NCI-H226 (cell line): ENCODE measurements at regions not wholly inside any gene's neighbourhood (a gene's known extent, or its start where the extent isn't known, plus 50 kb on each side); places are given as distances from the start of the nearest gene placed in this dataset.

Experiments
- DNase-seq: peaks from one replicate; pipeline ENCODE4 v3.0.0-alpha.2; 2015

DNA sequence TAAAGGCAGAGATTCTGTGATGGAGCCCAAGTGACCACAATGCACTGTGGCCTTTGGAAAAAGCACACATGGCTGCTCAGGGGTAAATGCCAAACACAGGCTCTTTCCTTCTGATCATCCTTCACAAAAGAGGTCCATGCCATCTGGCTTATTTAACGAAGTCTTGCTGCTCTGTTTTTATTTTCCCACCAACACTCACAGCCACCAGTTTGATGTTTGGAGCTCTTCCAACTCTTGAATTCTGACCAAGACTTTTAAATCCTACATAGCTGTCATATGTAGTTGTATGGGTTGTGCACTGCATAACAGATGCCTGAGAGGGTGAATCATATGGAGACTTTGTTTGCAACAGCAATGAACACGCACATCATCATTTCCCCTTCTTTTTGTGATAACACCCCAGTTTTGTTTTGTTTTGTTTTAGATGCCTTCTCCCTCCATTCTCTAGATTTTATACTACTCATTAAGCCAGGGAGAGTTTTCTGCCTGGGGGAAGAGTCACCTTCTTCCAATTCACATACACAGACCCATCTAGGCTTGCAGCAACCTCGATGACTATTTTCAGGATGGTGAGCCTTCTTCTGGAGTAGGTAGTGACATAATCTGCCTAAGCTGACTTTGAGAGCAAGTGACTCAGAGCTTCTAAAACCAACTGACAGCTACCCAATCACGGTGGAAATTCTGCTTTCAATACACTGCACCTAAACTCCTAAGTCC, 145.2 kb upstream of the WSCD2 start:
- no peak for DNase-seq

DNA sequence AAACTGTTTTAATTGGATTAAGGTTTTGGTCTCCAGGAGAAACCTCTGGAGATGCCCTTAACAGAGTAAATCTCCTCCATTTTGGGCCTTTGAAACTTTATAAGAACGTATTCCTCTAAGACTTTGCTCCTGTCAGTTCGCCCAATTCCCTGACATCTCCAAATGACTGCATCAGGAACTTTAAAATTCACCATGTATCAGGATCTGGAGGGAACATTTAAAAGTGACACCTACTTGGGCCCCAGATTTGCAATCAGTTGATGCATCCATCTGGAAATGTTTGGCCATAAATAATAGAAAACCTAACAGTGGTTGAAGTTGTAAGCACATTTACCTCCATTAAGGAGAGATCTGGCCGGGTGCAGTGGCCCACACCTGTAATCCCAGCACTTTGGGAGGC, 144.1 kb upstream of the WSCD2 start:
- DNase-seq, result no peak

DNA sequence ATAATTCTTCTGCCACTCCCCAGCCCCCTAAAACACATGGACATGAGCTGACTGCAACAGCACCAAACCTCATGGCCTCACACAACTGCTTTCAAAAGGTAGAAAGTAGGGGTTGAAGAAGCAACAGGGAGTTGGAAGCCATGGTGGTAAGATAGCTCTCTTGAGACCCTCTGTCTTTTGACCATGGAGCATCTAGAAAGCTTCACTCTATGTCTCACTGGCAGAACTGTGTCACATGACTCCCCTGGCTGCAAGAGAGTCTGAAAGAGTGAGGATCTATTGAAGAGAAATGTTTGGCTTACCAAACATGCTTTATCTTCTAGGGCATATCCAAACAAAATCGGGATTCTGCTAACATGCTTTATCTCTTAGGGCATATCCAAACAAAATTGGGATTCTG, 142.9 kb upstream of the WSCD2 start:
- no peak for DNase-seq

DNA sequence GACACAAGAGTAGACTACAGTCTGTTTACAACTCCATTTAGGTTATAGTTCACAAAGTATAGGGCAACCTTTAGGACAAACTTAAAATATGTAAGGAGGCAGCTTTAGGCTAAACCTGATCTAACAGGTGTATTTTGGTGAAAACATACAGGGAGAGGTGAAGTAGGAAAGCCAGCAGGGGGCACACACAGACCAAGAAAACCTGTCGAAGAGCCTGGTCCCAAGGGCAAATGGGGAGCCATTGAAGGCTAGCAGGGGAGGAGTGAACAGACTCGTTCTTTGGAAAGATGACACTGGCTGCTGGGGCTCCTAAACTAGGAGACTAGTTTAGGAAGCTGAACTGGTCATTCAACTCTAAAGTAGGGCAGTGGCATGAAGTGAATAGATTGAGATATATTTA, 138.8 kb upstream of the WSCD2 start:
- peak; percentile 2 for DNase-seq

DNA sequence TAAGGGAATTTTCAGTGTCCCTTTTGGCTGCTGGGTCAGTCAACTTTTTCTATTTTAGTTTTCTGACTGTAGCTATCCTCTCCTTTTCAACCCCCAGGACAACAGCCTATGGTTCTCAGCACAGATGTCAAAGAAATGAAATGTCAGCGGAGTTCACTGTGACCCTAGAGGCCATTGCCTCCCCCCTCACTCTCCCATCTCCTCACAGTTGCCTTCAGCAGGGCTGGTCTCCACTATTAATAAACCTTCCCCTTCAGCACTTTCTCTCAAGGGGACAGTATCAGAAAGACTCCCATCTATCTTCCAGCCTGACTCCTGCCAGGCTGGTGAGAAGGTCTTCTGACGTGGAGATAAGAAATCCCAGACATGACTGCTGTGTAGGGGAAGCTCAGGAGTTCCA, 137.1 kb upstream of the WSCD2 start:
- DNase-seq, result no peak

DNA sequence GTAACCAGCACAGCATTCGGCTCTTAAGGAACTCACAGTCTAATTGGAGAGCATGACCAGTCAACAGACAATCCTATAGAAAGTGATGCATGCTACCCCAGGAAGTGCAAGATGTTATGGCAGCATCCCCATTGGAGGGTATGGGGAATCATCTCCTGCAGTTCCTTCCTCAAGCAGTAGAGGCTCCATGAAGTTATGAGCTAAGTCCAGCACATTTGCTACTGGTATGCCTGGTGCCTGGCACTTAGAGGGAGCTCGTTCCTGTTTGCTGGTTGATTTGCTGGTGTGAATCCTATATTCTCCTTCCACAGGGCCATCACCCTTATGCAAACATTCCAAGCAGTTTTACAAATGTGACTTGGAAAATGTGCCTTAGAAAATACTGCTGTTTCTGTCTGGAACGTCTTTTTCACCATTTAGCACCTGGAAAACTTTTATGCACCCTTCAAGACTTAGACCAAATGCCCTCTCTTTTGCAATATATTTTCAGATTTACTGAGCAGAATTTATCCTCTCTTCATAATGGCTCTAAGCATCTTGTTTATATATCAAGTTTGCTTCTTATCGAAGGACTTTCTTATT, 136.1 kb upstream of the WSCD2 start:
- DNase-seq, result peak; percentile 18

DNA sequence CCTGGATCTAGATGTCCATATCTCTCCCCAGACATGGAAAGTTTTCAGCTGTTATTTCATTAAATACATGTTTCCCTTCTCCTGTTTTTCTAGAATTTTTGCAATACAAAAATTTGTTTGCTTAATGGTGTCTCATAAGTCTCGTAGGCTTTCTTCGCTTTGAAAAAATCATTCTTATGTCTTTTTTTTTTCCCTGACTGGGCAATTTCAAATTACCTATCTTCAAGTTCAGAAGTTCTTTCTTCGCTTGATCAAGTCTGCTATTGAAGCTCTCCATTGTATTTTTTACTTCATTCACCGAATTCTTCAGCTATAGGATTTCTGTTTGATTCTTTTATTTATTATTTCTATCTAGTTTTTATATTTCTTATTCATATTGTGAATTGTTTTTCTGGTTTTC, 130.2 kb upstream of the WSCD2 start:
- no peak for DNase-seq

DNA sequence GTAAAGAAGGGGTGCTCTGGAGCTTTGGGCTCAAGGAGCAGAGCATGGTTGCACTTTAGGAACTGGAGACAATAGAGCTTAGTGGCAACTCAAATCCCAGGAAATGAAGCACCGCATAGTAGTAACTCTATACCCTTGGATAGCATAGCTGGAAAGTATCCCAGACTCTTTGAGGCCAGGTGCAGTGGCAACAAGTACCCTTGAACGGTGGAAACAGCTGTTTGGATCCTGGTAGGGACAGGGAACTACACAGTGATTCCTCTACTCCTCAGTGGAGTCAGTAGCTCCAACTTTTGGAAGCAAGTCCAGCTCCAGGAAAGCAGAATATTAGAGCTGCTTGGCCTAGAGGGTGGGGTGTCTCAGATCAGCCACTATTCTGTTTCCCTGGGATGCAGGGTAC, 129.0 kb upstream of the WSCD2 start:
- DNase-seq, result no peak

DNA sequence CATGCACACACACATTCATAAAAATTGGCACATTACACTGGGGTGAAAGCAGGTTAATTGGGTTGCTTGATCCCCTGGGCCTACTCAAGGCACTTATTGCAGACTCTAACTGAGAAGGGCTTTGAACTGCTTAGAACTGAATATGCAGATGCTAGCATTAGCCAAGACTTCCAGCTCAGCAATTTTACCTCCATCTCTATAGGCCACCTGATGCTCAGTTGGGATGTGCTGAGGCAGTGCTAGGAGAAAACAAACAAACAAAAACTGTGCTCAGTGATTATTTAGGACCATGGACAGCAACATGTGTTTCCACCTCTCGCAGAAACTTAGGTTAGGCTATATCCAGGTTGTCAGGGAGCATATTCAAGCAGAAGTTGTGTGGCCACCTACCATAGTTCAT, 124.8 kb upstream of the WSCD2 start:
- no peak for DNase-seq

DNA sequence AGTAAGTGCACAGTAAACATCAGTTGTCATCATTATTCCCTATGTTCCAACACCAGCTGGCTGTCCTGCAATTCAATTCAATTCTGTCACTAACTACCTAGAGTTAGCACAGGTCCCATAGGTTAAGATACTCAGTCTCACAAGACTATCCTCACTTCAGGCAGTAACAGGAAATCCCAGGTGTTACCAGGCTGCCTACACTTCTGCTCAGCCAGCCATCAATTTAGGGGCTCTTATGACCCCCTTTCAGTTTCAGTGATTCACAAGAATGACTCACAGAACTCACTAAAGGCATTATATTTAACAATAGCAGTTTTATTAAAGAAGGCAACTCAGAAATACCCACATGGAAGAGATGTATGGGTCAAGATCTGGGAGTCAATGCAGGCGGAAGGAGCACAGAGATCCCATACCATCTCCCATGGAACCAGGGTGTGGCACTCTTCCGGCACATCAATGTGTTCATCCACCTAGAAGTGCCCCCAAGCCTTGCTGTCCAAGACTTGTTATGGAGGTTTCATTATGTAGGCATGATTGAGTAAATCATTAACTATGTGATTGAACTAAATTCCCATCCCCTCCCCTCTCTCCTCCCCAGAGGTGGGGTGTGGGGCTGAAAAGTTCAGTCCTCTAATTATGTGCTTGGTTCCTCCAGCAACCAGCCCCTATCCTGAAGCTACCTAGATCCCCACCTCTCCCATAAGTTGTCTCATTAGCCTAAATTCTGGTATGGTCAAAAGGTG, 120.8 kb upstream of the WSCD2 start:
- DNase-seq, result no peak

DNA sequence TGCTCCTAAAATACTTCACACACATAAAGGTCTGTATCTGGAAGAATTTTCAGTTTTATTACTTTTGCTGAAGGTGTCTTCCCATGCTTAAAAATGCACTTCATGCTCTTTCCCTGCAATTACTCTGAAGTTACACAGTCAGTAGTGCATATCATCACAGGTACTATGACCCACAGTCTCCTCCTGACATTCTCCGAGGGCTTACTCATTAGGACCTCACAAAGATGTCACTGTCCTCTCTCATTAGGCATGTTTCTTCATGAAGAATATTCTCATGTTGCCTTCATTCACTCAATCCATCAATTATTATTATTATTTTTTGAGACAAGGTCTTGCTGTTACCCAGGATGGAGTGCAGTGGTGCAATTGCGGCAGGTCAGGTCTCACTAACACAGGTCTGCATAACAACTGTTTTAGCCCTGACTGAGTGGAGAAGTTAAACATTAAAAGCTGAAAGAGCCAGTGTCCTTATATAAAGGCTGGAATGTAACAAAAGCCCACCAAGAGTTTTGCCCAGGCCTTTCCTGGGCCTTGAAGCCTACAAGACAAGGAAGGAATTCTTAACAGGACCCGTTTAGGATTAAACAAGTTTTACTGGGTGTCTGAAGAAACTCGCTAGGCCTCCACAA, 119.5 kb upstream of the WSCD2 start:
- no peak for DNase-seq

DNA sequence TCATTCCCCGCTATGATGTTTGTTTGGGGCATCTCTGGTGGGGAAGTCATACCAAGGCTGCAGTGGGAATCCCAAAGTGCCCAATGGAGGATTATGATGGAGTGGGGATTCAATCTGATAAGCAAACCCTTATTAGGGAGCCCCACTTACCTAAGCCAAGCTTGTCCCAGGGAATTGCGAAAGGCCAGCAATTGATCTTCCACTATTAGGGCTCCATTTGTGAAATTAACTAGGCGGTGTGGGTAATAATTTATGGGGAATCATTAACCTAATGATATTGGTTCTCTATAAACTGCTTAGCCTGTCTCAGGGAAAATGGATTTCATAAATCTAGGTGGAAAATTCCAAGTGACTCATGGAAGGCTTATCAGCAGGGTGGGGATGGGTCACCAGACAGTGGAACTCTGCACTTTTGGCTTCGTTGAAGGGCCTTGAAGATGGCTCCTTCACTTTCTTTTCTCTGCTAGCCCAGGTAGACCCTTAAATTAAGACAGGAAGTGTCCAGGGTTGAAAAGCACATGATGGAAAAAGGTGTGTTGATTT, 113.0 kb upstream of the WSCD2 start:
- no peak for DNase-seq

DNA sequence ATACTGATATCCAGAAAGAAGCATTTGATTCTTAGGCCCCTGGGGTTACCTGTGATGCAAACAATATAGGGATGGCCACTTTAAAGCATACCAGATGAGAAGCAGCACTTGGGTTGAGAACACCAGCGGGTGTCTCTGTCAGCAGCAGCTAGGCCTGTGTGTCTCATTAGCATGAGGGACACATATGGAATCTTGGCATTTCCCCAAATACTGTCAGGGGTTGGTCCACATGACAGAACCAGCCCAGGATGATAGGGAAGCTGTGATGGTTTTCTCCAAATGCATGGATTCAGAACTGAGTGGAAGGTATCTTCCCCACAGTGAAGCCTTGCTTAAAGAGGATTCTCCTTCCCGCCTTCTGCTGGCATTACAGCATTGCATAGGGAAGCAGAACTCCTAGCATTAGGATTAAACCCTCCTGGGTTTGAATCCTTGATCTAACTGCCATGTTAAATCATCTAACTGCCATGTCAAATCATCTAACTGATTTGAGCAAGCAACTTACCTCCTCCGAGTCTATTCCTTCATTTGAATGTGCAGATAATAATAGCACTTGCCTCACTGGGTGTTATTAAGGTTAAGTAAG, 111.5 kb upstream of the WSCD2 start:
- no peak for DNase-seq

DNA sequence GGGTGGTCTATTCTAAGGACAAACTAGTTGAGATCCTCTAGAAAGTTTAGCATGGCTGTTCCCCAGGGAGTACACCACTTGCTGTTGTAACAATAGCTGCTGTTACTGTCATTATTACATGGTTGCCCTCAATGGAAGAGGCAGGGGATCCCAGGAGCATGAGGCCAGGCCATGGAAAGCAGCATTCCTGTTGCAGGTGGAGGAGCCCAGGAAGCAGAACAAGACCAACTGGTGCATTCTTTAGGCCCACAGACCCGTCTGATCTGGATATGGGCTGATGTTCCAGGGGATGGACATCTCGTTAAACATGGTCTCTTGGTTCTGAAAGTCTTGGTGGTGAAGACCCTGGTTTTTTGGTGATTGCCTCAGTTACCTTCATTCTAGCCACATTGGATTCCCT, 109.2 kb upstream of the WSCD2 start:
- DNase-seq, result no peak

DNA sequence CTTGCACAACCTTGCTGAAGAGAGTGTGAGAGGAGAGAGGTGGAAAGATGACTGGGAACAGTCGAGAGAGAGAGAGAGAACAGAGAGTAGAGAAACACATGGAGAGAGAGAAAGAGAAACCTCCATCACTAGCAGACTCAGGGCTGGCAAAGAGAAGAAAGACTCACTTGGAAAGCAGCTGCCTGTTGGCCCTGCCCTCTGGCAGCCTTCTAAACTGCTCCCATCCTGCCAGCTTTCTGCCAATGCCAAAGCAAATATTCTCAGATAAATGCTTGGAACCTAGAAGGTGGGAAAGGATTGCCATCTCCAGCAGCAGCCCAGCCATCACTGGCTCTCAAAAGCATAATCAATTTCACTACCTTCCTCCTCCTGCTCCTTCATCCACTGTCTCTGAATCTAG, 107.9 kb upstream of the WSCD2 start:
- DNase-seq, result no peak

DNA sequence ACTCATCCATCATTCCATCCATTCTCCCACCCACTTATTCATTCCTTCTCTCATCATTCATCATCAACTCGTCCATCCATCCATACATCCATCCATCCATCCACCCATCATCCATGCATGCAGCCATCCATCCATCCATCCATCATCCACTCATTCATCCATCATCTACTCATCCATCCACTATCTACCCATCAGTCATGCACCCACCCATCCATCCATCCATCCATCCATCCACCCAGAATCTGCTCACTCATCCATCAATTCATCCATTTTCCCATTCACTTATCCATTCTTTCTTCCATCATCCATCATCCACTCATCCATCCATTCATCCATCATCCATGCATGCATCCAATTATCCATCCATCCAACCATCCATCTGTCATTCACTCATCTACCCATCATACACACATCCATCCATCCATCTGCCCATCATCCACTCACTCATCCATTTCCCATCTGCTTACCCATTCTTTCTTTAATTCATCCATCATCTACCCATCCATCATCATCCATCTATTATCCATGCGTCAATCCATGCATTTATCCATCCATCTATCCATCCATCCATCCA, 107.1 kb upstream of the WSCD2 start:
- DNase-seq, result no peak

DNA sequence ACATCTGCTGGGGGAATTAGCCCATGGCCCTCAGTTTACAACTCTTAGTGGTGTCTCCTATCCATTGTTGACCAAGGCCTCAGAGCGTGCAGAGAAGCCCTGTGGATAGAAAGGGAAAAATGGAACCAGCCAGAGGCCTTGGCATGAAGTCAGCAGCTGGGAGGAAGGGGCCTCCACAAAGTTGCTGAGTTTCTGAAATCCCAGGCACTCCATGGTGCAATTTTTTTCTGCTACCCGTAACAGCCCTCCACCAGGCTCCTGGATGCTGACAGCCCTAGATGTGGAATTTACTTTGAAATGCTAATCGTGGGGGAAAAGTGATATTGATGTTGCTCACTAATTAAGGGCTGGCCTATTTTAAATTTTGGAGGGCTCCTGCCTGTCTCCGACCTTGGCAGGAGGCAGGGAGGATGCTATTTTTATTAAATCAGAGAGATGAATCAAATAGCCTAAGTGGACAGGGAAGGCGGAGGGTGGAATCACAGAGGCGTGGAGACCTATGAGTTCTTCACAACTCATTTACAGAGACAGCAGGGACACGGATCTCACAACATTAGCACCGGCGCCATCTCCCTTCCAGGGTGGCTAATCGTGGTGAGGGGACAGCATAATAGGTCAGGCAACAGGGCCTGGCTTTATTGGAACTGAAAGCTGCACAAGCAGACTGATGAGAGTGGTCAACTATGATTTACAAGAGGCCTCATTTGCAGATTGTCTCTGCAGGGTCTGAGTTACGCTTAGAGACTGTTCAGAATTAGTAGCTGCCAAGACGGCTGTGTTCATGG, 99.8 kb upstream of the WSCD2 start:
- no peak for DNase-seq

DNA sequence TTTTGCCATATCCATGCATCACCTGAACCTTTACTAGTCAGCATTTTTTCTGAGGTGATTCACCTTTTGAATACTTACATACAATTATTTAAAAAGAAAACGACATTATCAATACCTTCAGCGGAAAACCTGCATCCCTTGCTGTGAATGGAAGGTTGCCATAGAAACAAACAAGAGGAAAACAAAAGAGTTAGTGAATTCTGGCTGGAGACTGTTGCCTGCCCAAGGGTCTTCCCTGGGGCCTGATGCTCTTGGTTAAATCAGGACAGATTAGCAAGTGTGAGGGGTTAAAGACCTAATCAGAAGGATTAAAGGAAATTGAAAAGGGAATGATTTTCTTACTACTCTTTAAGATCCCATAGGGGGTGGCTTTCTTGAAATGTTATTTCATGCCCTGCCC, 96.0 kb upstream of the WSCD2 start:
- DNase-seq, result no peak

DNA sequence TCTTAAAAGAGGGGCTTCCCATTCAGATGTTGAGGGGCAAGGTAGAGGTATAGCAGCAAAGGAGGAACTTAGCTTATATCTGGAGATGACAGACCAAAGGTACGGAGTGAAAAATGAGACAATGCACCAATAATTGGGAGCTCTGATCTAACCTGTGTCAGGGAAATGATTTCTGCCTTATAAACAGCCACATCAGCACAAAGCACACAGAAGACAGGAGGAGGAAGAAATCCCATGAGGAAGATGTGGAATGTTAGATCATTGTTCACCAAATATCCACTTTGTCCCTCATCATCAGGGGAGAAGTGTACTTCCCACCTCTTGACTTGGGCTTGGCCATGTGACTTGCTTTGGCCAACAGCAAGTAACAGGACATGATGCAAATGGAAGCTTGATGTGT, 93.7 kb upstream of the WSCD2 start:
- DNase-seq, result no peak

DNA sequence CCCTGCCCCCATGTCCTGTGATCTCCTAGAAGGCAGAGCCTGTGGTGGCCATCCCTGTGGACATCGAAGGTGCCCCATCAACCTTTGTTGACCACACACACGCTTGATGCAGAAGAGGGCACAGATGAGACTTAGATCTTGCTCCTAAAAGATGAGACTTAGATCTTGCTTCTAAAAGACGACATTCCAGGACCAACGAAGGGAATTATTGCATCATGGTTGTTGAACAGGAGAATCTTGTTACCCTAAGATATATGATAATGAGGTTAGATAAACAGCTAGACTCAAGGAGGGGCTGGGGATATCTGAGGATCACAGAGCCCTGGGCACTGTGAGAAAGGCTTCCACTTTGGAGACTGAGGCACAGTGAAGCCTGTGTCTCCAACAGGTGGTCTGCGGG, 91.1 kb upstream of the WSCD2 start:
- no peak for DNase-seq

DNA sequence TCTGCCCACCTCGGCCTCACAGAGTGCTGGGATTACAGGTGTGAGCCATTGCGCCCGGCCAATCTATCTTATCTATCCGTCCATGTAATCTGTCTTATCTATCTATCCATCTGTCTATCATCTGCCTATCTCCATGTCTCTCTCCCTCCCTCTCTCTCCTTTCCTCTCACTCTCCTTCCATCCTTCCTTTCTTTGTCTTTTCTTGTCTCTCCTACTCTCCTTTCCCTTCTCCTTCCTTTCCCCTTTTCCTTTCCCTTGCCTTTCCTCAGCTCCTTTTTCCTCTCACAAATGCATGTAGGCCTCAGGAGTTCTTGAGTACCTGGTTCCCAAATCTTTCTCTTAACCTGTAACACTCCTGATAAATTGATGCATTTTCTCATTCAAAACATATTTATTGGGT, 89.3 kb upstream of the WSCD2 start:
- DNase-seq, result no peak

DNA sequence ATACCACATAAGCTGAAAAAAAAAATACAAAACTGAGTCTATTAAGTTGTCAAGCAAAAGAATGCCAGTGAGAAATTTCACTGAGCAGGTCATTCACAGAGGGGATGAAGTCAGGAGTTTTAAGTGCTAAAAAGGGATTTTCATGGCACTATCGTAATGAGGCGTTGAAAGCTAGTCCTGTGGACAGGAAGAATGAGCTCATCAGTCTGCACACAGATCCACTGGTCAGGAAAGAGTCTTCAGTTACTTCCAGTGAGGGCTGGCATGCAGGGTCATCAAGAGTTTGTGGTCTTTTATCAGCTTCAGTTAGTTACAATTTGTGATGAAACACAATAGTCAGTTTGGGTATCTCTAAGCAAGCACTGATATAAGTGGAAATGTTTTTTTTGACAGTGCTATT, 88.1 kb upstream of the WSCD2 start:
- no peak for DNase-seq
